Endodermal cell (in vitro differentiated cells): ENCODE measurements at regions not wholly inside any gene's neighbourhood (a gene's known extent, or its start where the extent isn't known, plus 50 kb on each side); places are given as distances from the start of the nearest gene placed in this dataset.

Experiments
- DNase-seq: peaks from one replicate; pipeline ENCODE4 v3.0.0-alpha.2; 2017
- H3K27ac ChIP-seq: 2 replicates; pipeline ENCODE4 v1.5.1; 2013; ENCODE audit warnings: mild to moderate bottlenecking, low read depth, low read length, moderate library complexity
- H3K27me3 ChIP-seq: 2 replicates; pipeline ENCODE4 v1.6.1; 2013; ENCODE audit warnings: mild to moderate bottlenecking, low read length, moderate library complexity; ENCODE audit not compliant: insufficient read depth, control insufficient read depth, poor library complexity, severe bottlenecking
- H3K36me3 ChIP-seq: 2 replicates; pipeline ENCODE4 v1.7.0; 2013; ENCODE audit warnings: mild to moderate bottlenecking, low read length, moderate library complexity; ENCODE audit not compliant: control insufficient read depth, insufficient read depth
- H3K4me1 ChIP-seq: one replicate; pipeline ENCODE4 v1.7.0; 2013; ENCODE audit warnings: low read length; ENCODE audit not compliant: control insufficient read depth, insufficient read depth
- H3K4me3 ChIP-seq: 2 replicates; pipeline ENCODE4 v1.5.1; 2013; ENCODE audit warnings: mild to moderate bottlenecking, low read length, moderate library complexity
- H3K9ac ChIP-seq: 2 replicates; pipeline ENCODE4 v1.6.1; 2013; ENCODE audit warnings: mild to moderate bottlenecking, low read length, moderate library complexity; ENCODE audit not compliant: poor library complexity, severe bottlenecking; ENCODE audit errors: extremely low read depth
- H3K9me3 ChIP-seq: 2 replicates; pipeline ENCODE4 v1.6.1; 2013; ENCODE audit warnings: mild to moderate bottlenecking, low read length, moderate library complexity; ENCODE audit not compliant: control insufficient read depth
- H3K27ac Mint-ChIP-seq: 2 replicates; pipeline ENCODE4 v1.8.0; 2020; ENCODE audit warnings: mixed read lengths
- H3K27me3 Mint-ChIP-seq: 2 replicates; pipeline ENCODE4 v1.8.0; 2021; ENCODE audit warnings: mild to moderate bottlenecking, mixed read lengths; ENCODE audit not compliant: insufficient read depth
- H3K36me3 Mint-ChIP-seq: 2 replicates; pipeline ENCODE4 v1.8.0; 2020; ENCODE audit warnings: low read depth, mixed read lengths
- H3K4me1 Mint-ChIP-seq: 2 replicates; pipeline ENCODE4 v1.8.0; 2020; ENCODE audit warnings: mixed read lengths
- H3K4me3 Mint-ChIP-seq: 2 replicates; pipeline ENCODE4 v1.8.0; 2020; ENCODE audit warnings: mild to moderate bottlenecking, moderate library complexity, mixed read lengths
- H3K9me3 Mint-ChIP-seq: 2 replicates; pipeline ENCODE4 v1.8.0; 2020; ENCODE audit warnings: mild to moderate bottlenecking, mixed read lengths
- CTCF ChIP-seq: fragments of 200-600 bp; sonication (generic); conservative IDR thresholded peaks from 2 replicates; pipeline ENCODE4 v1.5.0; 2021; ENCODE audit warnings: antibody characterized with exemption, mild to moderate bottlenecking
- WGBS, 2 experiments: methylation state at CpG; one replicate each; pipeline versions ENCODE4 v1.1.5 to v1.1.7; 2013; ENCODE audit warnings: missing lambda C conversion rate in 2 of 2, mixed read lengths in 1 of 2; ENCODE audit not compliant: insufficient coverage in 1 of 2, insufficient read length in 1 of 2; 5-methylcytosine and 5-hydroxymethylcytosine counted together

- Mint-ChIP-seq H3K9me3 (no peaks in the 10 kb centered on the region), H3K27ac (no peak overlapping the region), H3K4me1 (peaks cover 17% of the 10 kb centered on the region), H3K27me3 (no peaks in the 10 kb centered on the region), H3K36me3 (no peaks in the 10 kb centered on the region), H3K4me3 (no peak overlapping the region)
- no peak for DNase-seq
- Histone ChIP-seq H3K27ac (no peak overlapping the region), H3K9ac (no peak overlapping the region), H3K36me3 (no peaks in the 10 kb centered on the region), H3K27me3 (no peaks in the 10 kb centered on the region), H3K9me3 (no peaks in the 10 kb centered on the region), H3K4me1 (no peaks in the 10 kb centered on the region), H3K4me3 (no peak overlapping the region)
- WGBS, 2 experiments, result 94 to 97% methylated on average over 2 of the region's 2 CpGs
- TF ChIP-seq CTCF, result no peak
Observed at GRCh38 chr13:73732350-73732749, 401.9 kb downstream of the KLF12 start.

- no peak for DNase-seq
- Mint-ChIP-seq H3K27ac (no peak overlapping the region), H3K4me3 (no peak overlapping the region), H3K9me3 (no peaks in the 10 kb centered on the region), H3K4me1 (peaks cover 14% of the 10 kb centered on the region), H3K27me3 (no peaks in the 10 kb centered on the region), H3K36me3 (no peaks in the 10 kb centered on the region)
- Histone ChIP-seq H3K4me3 (no peak overlapping the region), H3K27ac (no peak overlapping the region), H3K9ac (no peak overlapping the region), H3K9me3 (no peaks in the 10 kb centered on the region), H3K4me1 (no peaks in the 10 kb centered on the region), H3K36me3 (no peaks in the 10 kb centered on the region), H3K27me3 (no peaks in the 10 kb centered on the region)
- no peak for TF ChIP-seq CTCF
Observed at GRCh38 chr13:73731564-73731963, 402.6 kb downstream of the KLF12 start.

DNA sequence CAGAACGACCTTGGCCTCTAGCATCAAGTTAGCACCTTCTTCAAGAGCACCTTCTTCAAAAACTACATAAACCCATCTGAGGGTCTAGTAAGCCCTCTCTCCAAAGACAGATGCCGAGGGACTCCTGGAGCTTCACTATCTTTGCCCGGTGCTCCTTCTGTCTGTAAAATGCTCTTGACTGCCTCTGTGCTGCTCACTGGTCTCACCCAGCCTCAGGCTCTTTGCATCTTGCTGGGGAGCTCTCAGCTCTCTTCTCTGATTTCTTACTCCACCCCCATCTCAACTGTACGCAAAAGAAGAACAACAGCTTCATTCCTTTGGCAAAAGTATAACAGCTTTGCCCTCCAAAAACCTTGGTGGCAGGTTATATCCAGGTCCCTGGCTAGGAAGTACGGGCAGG is 404.2 kb downstream of the KLF12 start:
- Histone ChIP-seq H3K27me3 (no peaks in the 10 kb centered on the region), H3K9me3 (no peaks in the 10 kb centered on the region), H3K4me3 (no peak overlapping the region), H3K36me3 (no peaks in the 10 kb centered on the region), H3K9ac (no peak overlapping the region), H3K4me1 (no peaks in the 10 kb centered on the region), H3K27ac (no peak overlapping the region)
- H3K9me3 Mint-ChIP-seq, result no peaks in the 10 kb centered on the region
- H3K36me3 Mint-ChIP-seq, result no peaks in the 10 kb centered on the region
- H3K27me3 Mint-ChIP-seq, result no peaks in the 10 kb centered on the region
- WGBS, 2 experiments, result 80% methylated on average over 5 of the region's 5 CpGs
- no peak for DNase-seq
- H3K4me1 Mint-ChIP-seq, result peaks cover 14% of the 10 kb centered on the region
- H3K4me3 Mint-ChIP-seq, result no peak overlapping the region
- H3K27ac Mint-ChIP-seq, result no peak overlapping the region
- no peak for TF ChIP-seq CTCF
